GM21360 (cell line): ENCODE measurements at regions not wholly inside any gene's neighbourhood (a gene's known extent, or its start where the extent isn't known, plus 50 kb on each side); places are given as distances from the start of the nearest gene placed in this dataset.

ENCODE experiments used
- ATAC-seq: cut with Tn5 transposase; IDR thresholded peaks from one replicate; pipeline ENCODE4 v1.9.1; 2021; ENCODE audit warnings: mild to moderate bottlenecking, moderate library complexity; ENCODE audit not compliant: unreplicated experiment

DNA sequence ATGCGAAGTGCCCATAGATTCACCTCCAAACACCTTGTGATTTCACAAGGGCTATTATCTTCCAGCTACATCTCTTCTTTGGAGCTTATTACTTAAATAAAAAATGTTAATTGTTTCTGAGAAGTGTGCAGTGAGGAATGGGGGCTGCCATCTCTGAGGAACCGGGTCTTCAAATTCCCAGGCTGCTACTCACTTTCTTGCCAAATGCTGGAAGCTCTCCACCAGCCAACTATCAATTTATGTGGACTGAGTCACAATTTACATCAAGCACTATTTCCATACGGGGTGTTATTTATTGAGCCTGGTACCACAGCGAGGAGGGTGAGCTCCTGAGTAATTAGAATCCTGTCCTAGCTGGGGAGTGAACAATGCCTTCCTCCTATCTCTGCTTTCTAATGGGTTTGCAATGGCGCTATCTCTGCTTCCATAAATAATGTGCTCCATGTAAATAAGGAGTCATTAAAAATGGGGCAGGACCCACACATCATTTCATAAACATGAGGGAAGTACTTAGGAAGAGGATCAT, 898.3 kb downstream of the VRK1 start:
- ATAC-seq = no peak

GRCh38 chr14:97697772-97698171, 900.6 kb downstream of the VRK1 start:
- ATAC-seq = no peak

DNA sequence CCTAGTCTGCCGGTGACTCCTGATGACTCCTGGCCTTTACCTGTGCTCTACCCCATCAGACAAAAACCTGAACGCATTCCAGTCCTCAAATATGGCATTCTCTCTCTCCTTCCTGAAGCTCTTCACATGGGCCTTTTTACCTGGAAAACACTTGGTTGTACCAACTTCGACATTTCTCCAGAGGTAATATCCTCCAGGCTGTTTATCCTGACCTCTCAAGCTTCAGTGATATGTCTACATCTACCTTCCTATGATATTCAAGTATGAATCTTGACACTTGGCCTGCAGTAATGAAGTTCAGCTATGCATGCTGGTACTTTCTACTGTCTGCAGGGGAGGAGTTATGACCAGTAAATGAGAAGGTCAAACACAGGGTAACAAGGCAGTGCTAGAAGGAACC, 901.8 kb downstream of the VRK1 start:
- no peak for ATAC-seq

GRCh38 chr14:97703006-97703760, 906.0 kb downstream of the VRK1 start:
- ATAC-seq = no peak

DNA sequence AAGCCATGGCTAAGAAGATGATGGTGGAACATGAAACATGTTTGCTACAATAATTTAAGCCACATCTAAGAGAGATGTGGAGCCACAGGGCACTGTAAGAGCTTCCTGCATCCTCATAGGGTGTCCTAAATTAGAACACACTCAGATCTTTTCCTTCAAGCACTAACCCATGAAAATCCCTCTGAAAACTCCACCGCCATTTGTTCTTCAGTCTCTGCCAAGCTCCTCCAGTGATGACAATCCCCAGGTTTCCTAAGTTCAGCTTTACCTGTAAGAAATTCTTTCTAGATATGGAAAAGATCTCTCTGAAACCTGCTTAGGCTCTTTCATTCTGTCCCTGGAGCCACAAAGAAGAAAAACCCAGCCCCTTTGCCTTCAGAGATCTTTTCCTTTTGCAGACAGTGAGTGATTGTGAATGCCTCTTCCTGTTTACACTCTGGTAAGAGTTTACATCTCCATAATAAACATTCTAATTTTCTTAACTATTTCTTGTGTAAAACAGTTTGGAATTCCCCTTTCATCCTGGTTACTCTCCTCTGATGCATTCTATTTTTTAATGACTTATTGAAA, 907.2 kb downstream of the VRK1 start:
- no peak for ATAC-seq

DNA sequence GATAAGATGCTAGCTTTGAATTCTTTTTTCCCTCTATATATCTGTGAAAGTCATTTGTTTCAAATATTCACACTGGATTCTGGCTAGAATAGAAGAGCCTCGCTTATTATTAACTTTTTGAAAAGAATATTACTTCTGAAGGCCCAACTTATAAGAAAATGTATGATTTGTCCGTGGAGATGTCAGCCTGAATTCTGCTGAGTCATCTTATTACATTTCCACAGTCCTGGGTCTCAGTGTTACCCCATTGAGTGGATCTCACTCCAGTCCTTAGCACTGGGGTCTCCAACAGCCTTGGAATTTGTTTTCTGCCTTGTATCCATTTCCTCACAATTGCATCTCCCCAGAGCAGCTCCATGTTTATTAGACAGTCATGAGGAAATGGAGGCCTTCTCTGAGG, 907.9 kb downstream of the VRK1 start:
- no peak for ATAC-seq

- no peak for ATAC-seq
Observed at GRCh38 chr14:97705976-97706375, 908.8 kb downstream of the VRK1 start.

- no peak for ATAC-seq
Observed at GRCh38 chr14:97706819-97707218, 909.6 kb downstream of the VRK1 start.

GRCh38 chr14:97707603-97708002, 910.4 kb downstream of the VRK1 start:
- no peak for ATAC-seq

DNA sequence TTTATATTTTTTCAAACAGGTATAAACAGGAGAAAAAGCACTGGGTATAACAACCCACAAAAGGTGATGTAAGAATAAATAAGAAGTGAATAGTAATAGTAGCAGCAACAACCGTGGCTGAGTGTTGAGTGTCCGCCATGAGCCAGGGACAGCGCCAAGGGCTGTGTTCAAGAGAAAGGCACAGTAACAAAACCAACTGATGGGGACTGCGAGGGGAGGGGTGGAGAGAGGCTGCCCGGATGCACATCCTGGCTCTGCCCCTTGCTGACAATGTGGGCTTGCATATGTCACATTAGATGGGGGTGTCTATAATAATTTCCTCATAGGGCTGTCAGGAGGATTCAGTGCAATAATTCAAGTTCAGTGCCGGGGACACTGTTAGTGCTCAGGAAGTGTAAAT, 912.4 kb downstream of the VRK1 start:
- no peak for ATAC-seq

DNA sequence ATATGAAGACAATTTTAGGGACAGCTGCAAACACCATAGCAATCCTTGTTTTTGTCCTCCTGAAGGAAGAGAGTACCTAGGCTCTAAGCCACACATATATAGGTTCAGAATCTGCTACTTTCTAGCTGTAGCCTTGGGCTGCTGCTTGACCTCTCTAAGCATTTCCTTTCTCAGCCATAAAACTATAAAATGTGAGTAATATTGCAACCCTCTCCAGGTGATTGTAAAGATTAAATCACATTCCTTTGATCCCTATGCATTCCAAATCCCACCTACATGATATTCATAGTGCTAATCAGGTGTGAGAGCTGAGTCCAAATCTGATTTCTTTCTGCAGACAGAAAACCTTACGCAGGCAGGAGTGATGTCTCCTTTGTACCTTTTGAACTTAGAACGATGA, 913.5 kb downstream of the VRK1 start:
- no peak for ATAC-seq

- no peak for ATAC-seq
Observed at GRCh38 chr14:97712471-97712870, 915.3 kb downstream of the VRK1 start.

DNA sequence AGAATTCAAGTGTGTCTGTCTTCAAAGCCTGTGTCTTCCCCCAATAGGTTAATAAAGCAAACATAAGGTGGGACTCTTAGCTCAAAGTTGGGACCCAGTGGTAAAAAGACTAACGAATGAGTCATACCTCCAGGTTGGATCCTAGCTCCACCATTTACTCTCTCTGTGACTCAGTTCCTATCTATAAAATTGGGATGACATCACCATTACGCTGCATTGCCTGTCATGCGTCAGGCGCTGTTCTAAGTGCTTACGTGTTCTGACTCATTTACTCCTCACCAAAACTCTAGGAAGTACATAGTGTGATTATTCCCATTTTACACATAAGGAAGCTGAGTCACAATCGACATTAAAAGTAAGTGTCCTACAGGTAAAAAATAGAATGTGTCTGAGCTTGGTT, 915.8 kb downstream of the VRK1 start:
- no peak for ATAC-seq

DNA sequence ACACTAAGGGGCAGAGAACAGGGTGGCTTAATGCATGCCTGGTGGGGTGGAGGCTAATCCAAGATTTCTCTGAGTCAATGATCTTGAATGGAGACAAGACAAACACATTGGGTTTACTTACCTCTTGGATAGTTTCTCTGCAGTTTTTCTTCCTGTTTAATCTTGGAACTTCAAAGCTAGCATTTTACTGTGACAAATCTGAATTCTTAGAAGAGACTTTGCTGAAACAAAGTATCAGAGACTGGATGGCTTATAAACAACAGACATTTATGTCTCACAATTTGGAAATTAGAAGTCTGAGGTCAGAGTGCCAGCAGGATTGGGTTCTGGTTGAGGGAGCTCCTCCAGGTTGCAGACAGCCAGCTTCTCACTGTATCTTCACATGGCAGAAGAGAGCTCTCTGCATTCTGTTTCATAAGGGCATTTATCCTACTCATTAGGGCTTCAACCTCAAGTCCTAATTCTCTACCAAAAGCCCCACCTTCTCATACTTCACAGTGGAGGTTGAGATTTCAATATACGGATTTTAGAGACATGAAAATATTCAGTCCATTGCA, 921.8 kb downstream of the VRK1 start:
- ATAC-seq = no peak

GRCh38 chr14:97719931-97720330, 922.7 kb downstream of the VRK1 start:
- ATAC-seq = no peak

GRCh38 chr14:97723351-97723750, 926.2 kb downstream of the VRK1 start:
- ATAC-seq = no peak

DNA sequence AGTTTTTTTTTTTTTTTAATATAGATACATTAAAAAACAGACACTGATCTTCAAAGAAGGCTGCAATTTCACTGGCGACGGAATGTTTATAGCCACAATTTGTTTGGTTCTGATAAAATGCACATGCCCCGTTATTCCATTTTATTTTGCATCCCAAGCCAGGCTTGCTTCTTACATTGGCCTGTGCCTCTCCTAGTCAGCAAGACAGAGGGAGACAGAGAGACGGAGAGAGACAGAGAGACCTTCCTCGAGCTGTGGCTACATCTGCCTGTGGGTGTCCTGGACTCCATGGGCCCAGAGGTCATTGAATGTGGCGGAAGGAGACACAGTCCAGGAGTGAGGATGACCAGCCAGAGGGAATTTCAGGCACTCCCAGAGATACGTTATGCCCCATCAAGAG, 926.6 kb downstream of the VRK1 start:
- ATAC-seq = no peak

- ATAC-seq = no peak
Observed at GRCh38 chr14:97724265-97724731, 927.1 kb downstream of the VRK1 start.

DNA sequence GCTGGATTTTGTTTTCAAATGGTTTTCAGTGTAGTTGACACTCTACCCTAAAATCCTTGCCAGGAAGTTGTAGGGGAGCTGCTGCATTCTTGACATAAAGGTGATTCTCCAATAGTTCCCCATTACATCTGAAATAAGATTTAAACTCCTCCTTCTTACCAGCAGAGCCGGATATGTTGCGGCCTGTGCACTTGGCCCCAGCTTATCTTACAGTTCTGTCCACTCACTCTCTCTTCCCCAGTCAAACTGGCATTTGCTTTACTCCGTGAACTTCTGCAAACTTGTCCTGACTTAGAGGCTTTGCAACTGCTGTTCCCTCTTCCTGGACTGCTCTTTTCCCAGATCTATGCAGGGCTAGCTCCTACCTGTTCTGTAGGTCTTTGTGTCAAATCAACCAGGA, 929.5 kb downstream of the VRK1 start:
- no peak for ATAC-seq

GRCh38 chr14:97730706-97731105, 933.5 kb downstream of the VRK1 start:
- no peak for ATAC-seq

DNA sequence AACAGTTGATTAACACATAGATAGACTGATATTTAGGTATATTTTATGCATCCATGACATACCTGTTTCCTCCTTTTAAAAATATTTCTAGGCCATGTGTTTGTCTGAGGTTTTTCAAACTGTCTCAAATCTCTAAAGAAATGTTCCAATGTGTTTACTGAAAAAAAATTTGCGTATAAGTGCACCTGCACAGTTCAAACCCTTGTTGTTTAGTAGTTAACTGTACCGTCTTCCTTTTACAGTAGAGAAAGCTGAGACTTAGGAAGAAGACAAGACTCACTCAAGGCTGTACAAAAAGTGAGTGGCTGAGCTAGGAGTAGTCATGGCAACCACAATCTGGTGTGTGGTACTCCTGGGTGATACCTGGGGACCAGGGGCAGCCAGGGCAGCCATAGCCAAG, 934.6 kb downstream of the VRK1 start:
- ATAC-seq = no peak

- no peak for ATAC-seq
Observed at GRCh38 chr14:97747316-97747715, 950.1 kb downstream of the VRK1 start.
